GM18907 (cell line): ENCODE measurements at regions not wholly inside any gene's neighbourhood (a gene's known extent, or its start where the extent isn't known, plus 50 kb on each side); places are given as distances from the start of the nearest gene placed in this dataset.
"Not testable (repeated sequence)": the region's sequence is repeated elsewhere in the genome, so short reads cannot be mapped to it uniquely, and the experiment has no call there.

Experiments used
- ATAC-seq: cut with Tn5 transposase; IDR thresholded peaks from one replicate; pipeline ENCODE4 v1.9.1; 2021; ENCODE audit warnings: mild to moderate bottlenecking, moderate library complexity; ENCODE audit not compliant: unreplicated experiment

- no peak for ATAC-seq
Measured at GRCh38 chr3:137582484-137582883, 181.6 kb upstream of the SOX14 start.

GRCh38 chr3:137583256-137583655 lies 180.9 kb upstream of the SOX14 start:
- no peak for ATAC-seq

GRCh38 chr3:137588871-137589270 lies 175.2 kb upstream of the SOX14 start:
- no peak for ATAC-seq

- not testable (repeated sequence) for ATAC-seq
Measured at GRCh38 chr3:137595415-137595814, 168.7 kb upstream of the SOX14 start.

- ATAC-seq = no peak
Measured at GRCh38 chr3:137610723-137611122, 153.4 kb upstream of the SOX14 start.

- ATAC-seq = no peak
Measured at GRCh38 chr3:137612291-137612690, 151.8 kb upstream of the SOX14 start.

GRCh38 chr3:137615659-137616418 lies 148.3 kb upstream of the SOX14 start:
- no peak for ATAC-seq

GRCh38 chr3:137641879-137642704 lies 122.0 kb upstream of the SOX14 start:
- ATAC-seq = no peak

GRCh38 chr3:137642831-137643230 lies 121.3 kb upstream of the SOX14 start:
- ATAC-seq = no peak

GRCh38 chr3:137647179-137647578 lies 116.9 kb upstream of the SOX14 start:
- ATAC-seq = no peak

GRCh38 chr3:137669519-137670060 lies 94.5 kb upstream of the SOX14 start:
- ATAC-seq = no peak

- ATAC-seq = no peak
Measured at GRCh38 chr3:137687181-137687879, 76.8 kb upstream of the SOX14 start.

GRCh38 chr3:137692803-137693431 lies 71.2 kb upstream of the SOX14 start:
- ATAC-seq = no peak

- no peak for ATAC-seq
Measured at GRCh38 chr3:137693791-137694190, 70.3 kb upstream of the SOX14 start.

GRCh38 chr3:137694836-137695235 lies 69.3 kb upstream of the SOX14 start:
- no peak for ATAC-seq

GRCh38 chr3:137695351-137695750 lies 68.8 kb upstream of the SOX14 start:
- no peak for ATAC-seq

GRCh38 chr3:137709011-137709601 lies 55.0 kb upstream of the SOX14 start:
- ATAC-seq = no peak

GRCh38 chr3:137713965-137714364 lies 50.1 kb upstream of the SOX14 start:
- not testable (repeated sequence) for ATAC-seq
